ENCODE measurements at regions not wholly inside any gene's neighbourhood (a gene's known extent, or its start where the extent isn't known, plus 50 kb on each side); places are given as distances from the start of the nearest gene placed in this dataset.
"Not testable (repeated sequence)": the region's sequence is repeated elsewhere in the genome, so short reads cannot be mapped to it uniquely, and the experiment has no call there.

- Histone ChIP-seq H3K9me3 (no peaks in the 10 kb centered on the region), H3K4me1 (no peaks in the 10 kb centered on the region), H3K4me3 (no peak overlapping the region), H3K27me3 (no peaks in the 10 kb centered on the region), H3K36me3 (no peaks in the 10 kb centered on the region), H3K27ac (no peak overlapping the region)
- TF ChIP-seq CTCF (IDR thresholded peaks at IDR 0.05): no peak
- no peak for DNase-seq (ENCODE audit: low spot score in 2 of 2)
- intact Hi-C loops (cut with DNase I): no loop called here
Measured at GRCh38 chr7:89618274-89618673, 536.0 kb upstream of the STEAP1 start.

- intact Hi-C loops (cut with DNase I): no loop called here
- Histone ChIP-seq H3K27ac (no peak overlapping the region), H3K27me3 (no peaks in the 10 kb centered on the region), H3K36me3 (no peaks in the 10 kb centered on the region), H3K9me3 (no peaks in the 10 kb centered on the region), H3K4me1 (no peaks in the 10 kb centered on the region), H3K4me3 (no peak overlapping the region)
- no peak for TF ChIP-seq CTCF (IDR thresholded peaks at IDR 0.05)
- DNase-seq (ENCODE audit: low spot score in 2 of 2): no peak
Measured at GRCh38 chr7:89621925-89622641, 532.2 kb upstream of the STEAP1 start.

DNA sequence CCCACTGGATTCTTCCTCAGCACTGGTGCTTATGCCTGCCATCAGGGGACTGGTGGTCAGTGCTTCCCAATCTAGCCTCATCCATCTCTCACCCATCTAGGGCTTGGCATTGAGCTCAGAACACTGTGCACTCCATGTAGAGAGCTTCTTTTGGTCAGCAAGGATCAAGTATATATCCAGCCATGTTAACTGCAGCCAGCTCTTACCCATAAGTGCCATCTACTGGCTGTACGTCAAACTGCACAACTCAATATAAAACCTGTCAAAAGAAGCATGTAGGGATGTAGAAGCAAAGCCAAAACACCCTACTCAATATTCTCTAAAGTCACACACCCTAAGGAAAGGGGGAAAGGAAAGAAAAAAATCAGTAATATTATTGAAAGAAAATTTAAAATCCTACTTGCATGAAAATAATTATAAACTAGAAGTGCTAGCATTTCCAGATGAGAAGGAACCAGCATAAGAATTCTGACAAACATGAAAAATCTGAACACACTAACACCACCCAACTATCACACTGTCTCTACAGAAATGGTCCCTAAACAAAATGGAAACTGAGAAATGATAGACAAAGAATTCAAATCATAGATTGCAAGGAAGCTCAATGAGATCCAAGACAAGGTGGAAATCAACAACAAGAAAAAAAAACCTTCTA lies 531.1 kb upstream of the STEAP1 start:
- no peak overlapping the region for H3K27ac ChIP-seq
- no peak for DNase-seq (ENCODE audit: low spot score in 2 of 2)
- H3K27me3 ChIP-seq: no peaks in the 10 kb centered on the region
- intact Hi-C loops (cut with DNase I): no loop called here
- no peaks in the 10 kb centered on the region for H3K9me3 ChIP-seq
- TF ChIP-seq CTCF (IDR thresholded peaks at IDR 0.05): no peak
- H3K4me3 ChIP-seq: no peak overlapping the region
- H3K4me1 ChIP-seq: no peaks in the 10 kb centered on the region
- H3K36me3 ChIP-seq: no peaks in the 10 kb centered on the region

DNA sequence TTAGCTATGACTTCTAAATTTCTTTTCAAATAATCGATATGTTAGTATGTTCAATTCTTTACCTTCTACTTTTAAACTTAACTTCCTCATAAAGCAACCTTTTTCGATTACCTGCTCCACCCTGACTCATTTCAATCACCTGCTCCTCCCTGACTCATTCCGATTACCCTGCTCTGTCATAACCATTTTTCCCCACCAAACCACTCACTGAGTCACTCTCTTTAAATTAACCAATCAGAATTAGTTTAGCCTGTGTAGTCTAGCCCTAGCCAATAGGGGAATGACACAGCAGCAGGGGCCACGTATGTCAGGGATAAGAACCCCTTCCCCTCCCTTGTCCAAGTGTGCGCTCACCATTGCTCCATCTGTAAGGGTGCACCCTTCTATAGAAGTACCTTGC lies 530.1 kb upstream of the STEAP1 start:
- H3K9me3 ChIP-seq; H3K27ac ChIP-seq; H3K4me3 ChIP-seq; H3K4me1 ChIP-seq; H3K36me3 ChIP-seq; intact Hi-C loops (cut with DNase I); DNase-seq (ENCODE audit: low spot score in 2 of 2); H3K27me3 ChIP-seq: not testable (repeated sequence)

- intact Hi-C loops (cut with DNase I): no loop called here
- TF ChIP-seq CTCF (IDR thresholded peaks at IDR 0.05): no peak
- Histone ChIP-seq H3K27ac (no peak overlapping the region), H3K36me3 (no peaks in the 10 kb centered on the region), H3K4me1 (no peaks in the 10 kb centered on the region), H3K4me3 (no peak overlapping the region), H3K9me3 (no peaks in the 10 kb centered on the region), H3K27me3 (no peaks in the 10 kb centered on the region)
- no peak for DNase-seq (ENCODE audit: low spot score in 2 of 2)
Measured at GRCh38 chr7:89648509-89648908, 505.8 kb upstream of the STEAP1 start.

GRCh38 chr7:89655946-89656345 lies 498.3 kb upstream of the STEAP1 start:
- Histone ChIP-seq H3K36me3 (no peaks in the 10 kb centered on the region), H3K27ac (no peak overlapping the region), H3K4me3 (no peak overlapping the region), H3K4me1 (no peaks in the 10 kb centered on the region), H3K27me3 (no peaks in the 10 kb centered on the region), H3K9me3 (no peaks in the 10 kb centered on the region)
- no peak for DNase-seq (ENCODE audit: low spot score in 2 of 2)
- intact Hi-C loops (cut with DNase I): loop anchor here (10.0 kb wide), 1 partner anchor 61 kb away; no protein-coding TSS in a partner anchor
- TF ChIP-seq CTCF (IDR thresholded peaks at IDR 0.05): no peak

Data from ascending aorta (tissue), 2 donors.